HG03039 (cell line): ENCODE measurements at regions not wholly inside any gene's neighbourhood (a gene's known extent, or its start where the extent isn't known, plus 50 kb on each side); places are given as distances from the start of the nearest gene placed in this dataset.

Experiments used
- ATAC-seq: cut with Tn5 transposase; IDR thresholded peaks from one replicate; pipeline ENCODE4 v1.9.1; 2021; ENCODE audit warnings: mild to moderate bottlenecking, moderate library complexity; ENCODE audit not compliant: unreplicated experiment

DNA sequence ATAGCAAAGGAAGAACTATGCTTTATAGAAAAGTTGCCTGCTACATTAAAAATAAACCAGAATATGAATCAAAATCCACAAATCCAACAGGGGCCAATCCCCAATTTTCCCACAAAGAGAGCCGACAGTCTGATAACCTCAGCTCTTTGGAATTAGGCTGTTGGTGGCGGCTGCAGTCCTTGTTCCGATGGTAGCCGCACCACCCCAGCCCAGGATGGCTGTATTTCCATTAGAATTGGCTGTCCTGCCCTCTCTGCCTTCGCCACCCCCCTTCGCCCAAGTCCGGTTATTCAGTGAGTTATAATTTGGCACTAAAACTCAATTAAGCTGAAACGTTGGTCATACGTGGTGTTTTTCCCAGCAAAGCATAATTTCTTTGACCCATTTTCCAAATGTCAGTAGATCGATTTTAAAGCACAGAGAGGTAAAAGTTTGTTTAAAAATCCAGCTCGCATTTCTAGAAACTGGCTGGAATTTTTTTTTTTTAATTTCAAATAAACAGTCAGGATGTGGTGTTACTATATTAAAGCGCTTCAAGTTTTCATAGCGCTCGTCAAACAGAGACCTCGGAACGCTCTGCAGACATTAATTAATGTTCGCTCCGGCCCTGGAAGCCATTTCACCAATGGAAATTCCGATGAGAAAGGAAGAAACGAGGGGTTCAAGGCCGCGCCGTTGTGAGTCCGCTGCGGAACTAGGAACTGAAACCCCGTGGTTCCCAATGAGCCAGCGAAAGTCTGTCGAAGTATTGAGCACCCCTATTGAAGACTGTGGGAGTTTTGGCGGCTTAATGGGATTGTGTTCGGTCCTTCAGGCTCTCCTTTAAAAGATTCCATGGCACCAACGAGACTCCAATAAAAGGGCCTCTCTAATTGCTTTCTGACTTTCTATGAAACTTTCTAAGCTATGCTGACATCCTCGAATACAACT lies 104.8 kb upstream of the DIO3 start:
- ATAC-seq = no peak

- no peak for ATAC-seq
Observed at GRCh38 chr14:101457301-101457935, 103.9 kb upstream of the DIO3 start.

- no peak for ATAC-seq
Observed at GRCh38 chr14:101457936-101458740, 103.2 kb upstream of the DIO3 start.

GRCh38 chr14:101458741-101459550 lies 102.3 kb upstream of the DIO3 start:
- ATAC-seq = no peak

DNA sequence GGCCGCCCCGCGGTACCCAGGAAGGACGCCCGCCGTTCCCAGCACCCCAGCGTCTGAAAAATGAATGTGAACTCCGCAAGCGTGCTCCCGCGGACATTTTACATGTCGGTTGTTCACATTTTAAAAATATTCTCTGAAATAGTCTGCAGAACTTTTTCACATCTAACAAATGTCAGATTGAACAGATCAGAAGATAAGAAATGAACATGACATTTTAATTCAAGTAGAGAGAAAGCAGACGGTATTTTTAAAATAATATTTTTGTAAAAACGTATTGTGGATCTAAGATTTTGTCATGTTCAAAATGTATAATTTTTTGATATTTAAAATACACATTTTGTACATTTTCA lies 101.8 kb upstream of the DIO3 start:
- ATAC-seq = no peak

- no peak for ATAC-seq
Observed at GRCh38 chr14:101460521-101460920, 100.8 kb upstream of the DIO3 start.

- ATAC-seq = no peak
Observed at GRCh38 chr14:101460986-101461750, 100.1 kb upstream of the DIO3 start.

DNA sequence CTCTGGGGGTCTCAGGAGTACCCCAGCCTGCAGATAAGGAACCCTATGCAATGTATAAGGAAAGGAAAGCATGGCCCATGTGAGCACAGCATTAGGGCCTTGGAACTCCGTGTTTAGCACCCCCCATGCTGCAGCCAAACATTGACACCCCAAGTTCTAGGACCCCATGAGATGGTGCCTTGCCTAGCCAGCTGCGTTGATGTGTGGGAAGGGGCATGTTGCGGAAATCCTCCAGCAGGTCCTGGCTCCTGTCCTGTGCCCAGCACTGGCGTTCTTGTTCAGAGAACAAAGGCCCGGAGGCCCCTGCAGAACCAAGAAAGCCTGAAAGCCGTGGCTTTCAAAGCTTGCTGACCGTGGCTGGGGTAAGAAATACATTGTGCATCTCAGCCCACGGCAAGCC lies 99.4 kb upstream of the DIO3 start:
- no peak for ATAC-seq

GRCh38 chr14:101462726-101463565 lies 98.3 kb upstream of the DIO3 start:
- no peak for ATAC-seq

- ATAC-seq = no peak
Observed at GRCh38 chr14:101463566-101464171, 97.6 kb upstream of the DIO3 start.

DNA sequence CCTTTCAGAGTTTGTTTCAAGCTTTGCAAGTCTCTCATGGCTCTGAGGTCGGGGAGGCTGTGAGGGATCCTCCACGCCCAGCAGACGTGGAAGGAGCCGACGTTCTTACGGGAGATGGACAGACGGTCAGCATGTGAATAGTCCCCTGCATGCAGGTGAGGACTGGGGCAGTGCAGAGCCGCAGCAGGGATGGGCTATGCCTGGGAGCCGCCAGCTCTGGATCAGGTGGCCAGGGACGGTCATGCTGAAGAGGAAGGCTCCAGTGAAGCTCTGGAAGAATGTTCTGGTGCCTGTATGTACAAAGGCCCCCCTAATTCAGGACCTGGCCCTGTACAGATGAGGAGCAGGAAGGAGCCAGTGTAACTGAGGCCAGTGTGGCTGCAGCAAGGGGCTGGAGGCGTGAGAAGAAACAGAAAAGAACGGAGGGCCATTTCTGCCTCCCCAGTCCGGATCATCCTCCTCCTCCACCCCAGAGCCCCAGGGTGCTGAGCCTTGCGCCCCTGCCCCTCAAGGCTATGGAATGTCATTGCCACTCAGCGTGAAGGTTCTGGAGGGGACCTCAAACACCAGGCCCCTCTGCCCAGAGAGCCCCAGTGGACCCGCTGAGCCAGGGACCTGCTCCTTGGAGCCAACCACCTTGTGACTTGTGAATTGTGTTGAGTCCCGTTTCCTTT lies 96.8 kb upstream of the DIO3 start:
- no peak for ATAC-seq

- no peak for ATAC-seq
Observed at GRCh38 chr14:101464984-101465794, 96.1 kb upstream of the DIO3 start.

- ATAC-seq = no peak
Observed at GRCh38 chr14:101465795-101466448, 95.4 kb upstream of the DIO3 start.

DNA sequence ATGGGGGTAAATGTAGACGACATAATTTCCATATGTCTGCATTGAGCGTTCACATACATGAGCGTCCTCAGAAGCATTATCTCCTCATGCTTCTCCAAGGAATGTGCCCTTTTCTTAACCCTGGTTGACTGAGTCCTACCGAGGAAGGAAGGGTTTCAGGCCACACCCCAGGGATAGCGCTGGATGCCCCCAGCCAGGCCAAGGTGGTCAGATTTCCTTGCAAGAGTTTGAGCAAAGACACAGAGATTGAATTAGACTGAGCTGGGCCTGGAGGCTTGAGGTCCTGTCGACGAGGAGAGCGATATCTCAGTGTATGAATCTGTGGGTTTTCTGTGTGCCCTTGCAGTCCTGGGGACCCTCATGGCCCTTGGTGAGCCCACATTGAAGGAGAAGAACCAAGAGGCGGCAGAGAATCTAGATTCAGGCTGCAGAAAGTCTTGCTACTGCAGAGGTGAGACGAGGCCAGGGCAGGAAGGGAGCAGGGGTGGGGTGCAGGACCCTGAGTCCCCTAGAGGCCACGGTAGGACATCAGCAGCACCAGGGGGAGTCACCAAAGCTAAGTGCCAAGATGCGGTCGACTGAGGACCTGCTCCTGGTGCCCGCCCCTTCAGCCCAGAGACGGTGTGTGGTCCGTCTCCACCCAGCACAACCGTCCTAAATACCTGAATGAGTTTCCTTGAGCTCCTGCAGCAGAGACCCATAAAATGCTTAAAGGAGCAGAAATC lies 94.7 kb upstream of the DIO3 start:
- ATAC-seq = no peak

- no peak for ATAC-seq
Observed at GRCh38 chr14:101467181-101467926, 93.9 kb upstream of the DIO3 start.
